Keratinocyte (primary cell): ENCODE measurements at regions not wholly inside any gene's neighbourhood (a gene's known extent, or its start where the extent isn't known, plus 50 kb on each side); places are given as distances from the start of the nearest gene placed in this dataset.

Experiments used
- DNase-seq: peaks from one replicate; pipeline ENCODE4 v3.0.0-alpha.2; 2011; ENCODE audit warnings: low read depth, missing footprints, low spot score
- FAIRE-seq: peaks from 2 replicates; lab custom pipeline; 2011; peaks lifted over from hg19 to GRCh38; lab: Jason Lieb, UNC
- H2AFZ ChIP-seq: 2 replicates; pipeline ENCODE4 v1.6.0; 2012; ENCODE audit warnings: low read length, control low read depth, inconsistent platforms; ENCODE audit not compliant: control insufficient read depth
- H3K27ac ChIP-seq: 2 replicates; pipeline ENCODE4 v1.5.1; 2011; ENCODE audit warnings: low read length; ENCODE audit not compliant: control insufficient read depth, insufficient read depth
- H3K27me3 ChIP-seq: 3 replicates; pipeline ENCODE4 v1.6.0; 2011; ENCODE audit warnings: low read length; ENCODE audit not compliant: control insufficient read depth, insufficient read depth; ENCODE audit errors: extremely low read depth
- H3K36me3 ChIP-seq, 2 experiments: 2 replicates in 1 of 2; 3 replicates in 1 of 2; pipeline ENCODE4 v1.5.1; 2011; ENCODE audit warnings: low read length in 2 of 2, mild to moderate bottlenecking in 1 of 2; ENCODE audit not compliant: control insufficient read depth in 2 of 2, insufficient read depth in 2 of 2; ENCODE audit errors: extremely low read depth in 1 of 2
- H3K4me1 ChIP-seq: 3 replicates; pipeline ENCODE4 v1.5.1; 2011; ENCODE audit warnings: low read length; ENCODE audit not compliant: control insufficient read depth, insufficient read depth; ENCODE audit errors: extremely low read depth
- H3K4me2 ChIP-seq: 3 replicates; pipeline ENCODE4 v1.6.0; 2011; ENCODE audit warnings: low read depth, low read length; ENCODE audit not compliant: control insufficient read depth, insufficient read depth; ENCODE audit errors: extremely low read depth
- H3K4me3 ChIP-seq, 3 experiments: fragments of 200-600 bp in 1 of 3; sonication (generic) in 1 of 3; 2 replicates in 2 of 3; 3 replicates in 1 of 3; pipeline ENCODE4 v1.5.1; 2011 to 2016; ENCODE audit warnings: low read length in 3 of 3, mild to moderate bottlenecking in 3 of 3, control low read depth in 2 of 3, inconsistent platforms in 1 of 3, low read depth in 1 of 3, mixed read lengths in 1 of 3, mixed run types in 1 of 3, moderate library complexity in 1 of 3; ENCODE audit not compliant: control insufficient read depth in 2 of 3, insufficient read depth in 2 of 3; ENCODE audit errors: extremely low read depth in 1 of 3
- H3K79me2 ChIP-seq: 2 replicates; pipeline ENCODE4 v1.6.0; 2012; ENCODE audit warnings: low read length; ENCODE audit not compliant: control insufficient read depth, insufficient read depth
- H3K9ac ChIP-seq: 3 replicates; pipeline ENCODE4 v1.6.0; 2011; ENCODE audit warnings: low read length; ENCODE audit not compliant: control insufficient read depth, insufficient read depth; ENCODE audit errors: extremely low read depth
- H3K9me1 ChIP-seq: 3 replicates; pipeline ENCODE4 v1.6.0; 2011; ENCODE audit warnings: low read length; ENCODE audit not compliant: control insufficient read depth, insufficient read depth; ENCODE audit errors: extremely low read depth
- H3K9me3 ChIP-seq: 2 replicates; pipeline ENCODE4 v1.5.1; 2012; ENCODE audit warnings: low read depth, low read length; ENCODE audit not compliant: control insufficient read depth
- H4K20me1 ChIP-seq: 3 replicates; pipeline ENCODE4 v1.6.0; 2011; ENCODE audit warnings: low read length; ENCODE audit not compliant: control insufficient read depth, insufficient read depth; ENCODE audit errors: extremely low read depth
- CTCF ChIP-seq, 3 experiments: IDR thresholded peaks in 1 of 3; conservative IDR thresholded peaks in 1 of 3; optimal IDR thresholded peaks in 1 of 3; 2 replicates in 2 of 3; 3 replicates in 1 of 3; pipeline versions ENCODE3 to v1.5.1; 2011; ENCODE audit warnings: low read length in 3 of 3, mild to moderate bottlenecking in 3 of 3, moderate library complexity in 2 of 3, control low read depth in 1 of 3, inconsistent platforms in 1 of 3; ENCODE audit not compliant: insufficient read depth in 2 of 3; ENCODE audit errors: extremely low read depth in 1 of 3
- EZH2 ChIP-seq: IDR thresholded peaks from one replicate; pipeline ENCODE4 v1.6.1; 2012; ENCODE audit warnings: inconsistent platforms, mild to moderate bottlenecking, low read length, moderate library complexity
- dilution Hi-C: fragments of 300-500 bp; cut with MboI; formaldehyde crosslinking; loops from one replicate; pipeline ENCODE4 v1.7.0; 2020; ENCODE audit warnings: low sequenced_read_pairs; ENCODE audit not compliant: extremely low pct_ligation_motif_present

- DNase-seq (no peak), FAIRE-seq (no peak)
- no peaks in the 10 kb centered on the region for H3K9me3 ChIP-seq
- H3K9me1 ChIP-seq = no peaks in the 10 kb centered on the region
- H3K4me2 ChIP-seq = no peak overlapping the region
- no peaks in the 10 kb centered on the region for H3K79me2 ChIP-seq
- TF ChIP-seq CTCF (optimal IDR thresholded peaks at IDR 0.05 in 1 of 3, IDR thresholded peaks at IDR 0.05 in 1 of 3, conservative IDR thresholded peaks at IDR 0.05 in 1 of 3; ENCODE audit: extremely low read depth in 1 of 3, insufficient read depth in 2 of 3, low read length in 3 of 3) (no peak), EZH2 (no peak)
- H2AFZ ChIP-seq = no peak overlapping the region
- no peak overlapping the region for H3K9ac ChIP-seq
- H3K36me3 ChIP-seq = no peaks in the 10 kb centered on the region
- H3K27me3 ChIP-seq = no peaks in the 10 kb centered on the region
- H3K27ac ChIP-seq = no peak overlapping the region
- H3K4me1 ChIP-seq = peaks cover 33% of the 10 kb centered on the region
- dilution Hi-C loops = no loop called here
- H3K4me3 ChIP-seq = no peak overlapping the region
- H4K20me1 ChIP-seq = no peaks in the 10 kb centered on the region
These were observed 311.1 kb upstream of the THBS1 start for GRCh38 chr15:39269821-39270220.

- peaks cover 33% of the 10 kb centered on the region for H3K4me1 ChIP-seq
These were observed 310.5 kb upstream of the THBS1 start for GRCh38 chr15:39270221-39270855.

More at GRCh38 chr15:39270221-39270855, 310.5 kb upstream of the THBS1 start:
- FAIRE-seq = peak; percentile 68
- no peaks in the 10 kb centered on the region for H3K27me3 ChIP-seq
- H3K9ac ChIP-seq = no peak overlapping the region
- H4K20me1 ChIP-seq = no peaks in the 10 kb centered on the region
- TF ChIP-seq EZH2 = no peak
- TF ChIP-seq CTCF (optimal IDR thresholded peaks at IDR 0.05 in 1 of 3, IDR thresholded peaks at IDR 0.05 in 1 of 3, conservative IDR thresholded peaks at IDR 0.05 in 1 of 3; ENCODE audit: extremely low read depth in 1 of 3, insufficient read depth in 2 of 3, low read length in 3 of 3) = no peak
- dilution Hi-C loops = no loop called here
- H3K9me1 ChIP-seq = no peaks in the 10 kb centered on the region
- H3K9me3 ChIP-seq = no peaks in the 10 kb centered on the region
- peak overlapping the region; percentile 27 for H3K27ac ChIP-seq
- DNase-seq = no peak
- H3K4me2 ChIP-seq = peak overlapping the region; percentile 44
- no peaks in the 10 kb centered on the region for H3K79me2 ChIP-seq
- no peak overlapping the region for H3K4me3 ChIP-seq
- no peaks in the 10 kb centered on the region for H3K36me3 ChIP-seq
- H2AFZ ChIP-seq = no peak overlapping the region
